Fibroblast of lung (primary cell): ENCODE measurements at regions not wholly inside any gene's neighbourhood (a gene's known extent, or its start where the extent isn't known, plus 50 kb on each side); places are given as distances from the start of the nearest gene placed in this dataset.

Experiments
- DNase-seq, 2 donors: peaks; one replicate each; pipeline versions ENCODE4 v3.0.0 to v3.0.0-alpha.2; 2010; ENCODE audit warnings: low read depth in 2 of 2
- H2AFZ ChIP-seq: 2 replicates; pipeline ENCODE4 v1.5.1; 2012; ENCODE audit warnings: low read length, control low read depth, inconsistent platforms
- H3K27ac ChIP-seq: 2 replicates; pipeline ENCODE4 v1.5.1; 2011; ENCODE audit warnings: low read length, control low read depth; ENCODE audit not compliant: insufficient read depth
- H3K27me3 ChIP-seq: 2 replicates; pipeline ENCODE4 v1.5.1; 2011; ENCODE audit warnings: mild to moderate bottlenecking, low read length; ENCODE audit not compliant: control insufficient read depth, insufficient read depth
- H3K36me3 ChIP-seq: 2 replicates; pipeline ENCODE4 v1.5.1; 2011; ENCODE audit warnings: low read length; ENCODE audit not compliant: control insufficient read depth, insufficient read depth
- H3K4me1 ChIP-seq: 2 replicates; pipeline ENCODE4 v1.5.1; 2011; ENCODE audit warnings: low read length; ENCODE audit not compliant: control insufficient read depth, insufficient read depth; ENCODE audit errors: extremely low read depth
- H3K4me2 ChIP-seq: 2 replicates; pipeline ENCODE4 v1.5.1; 2011; ENCODE audit warnings: low read length, control low read depth; ENCODE audit not compliant: insufficient read depth; ENCODE audit errors: extremely low read depth
- H3K4me3 ChIP-seq, 4 experiments: fragments of 200-600 bp in 1 of 4; sonication (generic) in 1 of 4; replicated peaks in 1 of 4; 2 replicates each; pipeline ENCODE4 v1.5.1; 2011 to 2016; ENCODE audit warnings: low read length in 4 of 4, low read depth in 3 of 4, mild to moderate bottlenecking in 3 of 4, control low read depth in 2 of 4, inconsistent platforms in 1 of 4, mixed read lengths in 1 of 4; ENCODE audit not compliant: insufficient read depth in 1 of 4; ENCODE audit errors: control extremely low read depth in 1 of 4
- H3K79me2 ChIP-seq: 2 replicates; pipeline ENCODE4 v1.5.1; 2012; ENCODE audit warnings: mild to moderate bottlenecking, low read length, inconsistent platforms; ENCODE audit not compliant: control insufficient read depth, insufficient read depth
- H3K9ac ChIP-seq: 2 replicates; pipeline ENCODE4 v1.5.1; 2011; ENCODE audit warnings: mild to moderate bottlenecking, low read length, control low read depth; ENCODE audit not compliant: insufficient read depth
- H3K9me3 ChIP-seq: 2 replicates; pipeline ENCODE4 v1.5.1; 2012; ENCODE audit warnings: low read depth, low read length; ENCODE audit not compliant: control insufficient read depth, insufficient read depth
- H4K20me1 ChIP-seq: 2 replicates; pipeline ENCODE4 v1.5.1; 2011; ENCODE audit warnings: low read length; ENCODE audit not compliant: control insufficient read depth, insufficient read depth; ENCODE audit errors: extremely low read depth
- EZH2 ChIP-seq: IDR thresholded peaks from 2 replicates; pipeline ENCODE4 v1.5.1; 2012; ENCODE audit warnings: low read length, control low read depth, mild to moderate bottlenecking; ENCODE audit errors: missing control alignments
- TF ChIP-seq, protein P1 (sequence below), 2 donors: IDR thresholded peaks in 1 of 2; conservative IDR thresholded peaks in 1 of 2; 1 replicate in 1 of 2; 2 replicates in 1 of 2; pipeline ENCODE4 v1.5.1; 2011 to 2012; ENCODE audit warnings: low read length in 2 of 2, control low read depth in 1 of 2, inconsistent platforms in 1 of 2, low read depth in 1 of 2, mild to moderate bottlenecking in 1 of 2

DNA sequence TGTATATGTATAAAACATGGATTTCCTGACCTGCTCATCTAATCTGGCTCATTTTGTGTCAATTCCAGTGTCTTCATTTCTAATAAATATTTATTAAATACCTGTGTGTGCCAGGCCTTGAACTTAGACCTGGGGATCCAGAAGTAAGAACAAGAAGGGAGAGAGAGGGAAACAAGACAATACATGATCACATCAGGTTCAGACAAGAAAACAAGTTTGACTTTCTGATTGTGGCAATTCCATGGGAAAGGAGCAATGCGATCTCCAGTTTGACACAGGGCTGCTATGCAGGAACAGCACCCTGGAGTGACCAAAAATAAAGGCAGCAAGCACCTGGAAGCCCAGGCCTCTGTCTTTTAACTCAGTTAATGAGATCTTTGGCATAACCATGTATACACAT, 198.1 kb upstream of the ACTBL2 start:
- no peak overlapping the region for H3K4me3 ChIP-seq
- no peaks in the 10 kb centered on the region for H3K79me2 ChIP-seq
- H3K9ac ChIP-seq = no peak overlapping the region
- H3K9me3 ChIP-seq = no peaks in the 10 kb centered on the region
- no peak overlapping the region for H3K27ac ChIP-seq
- H3K36me3 ChIP-seq = no peaks in the 10 kb centered on the region
- no peak overlapping the region for H3K4me2 ChIP-seq
- DNase-seq = no peak
- H3K4me1 ChIP-seq = no peaks in the 10 kb centered on the region
- H3K27me3 ChIP-seq = no peaks in the 10 kb centered on the region
- H2AFZ ChIP-seq = no peak overlapping the region
- no peaks in the 10 kb centered on the region for H4K20me1 ChIP-seq
- TF ChIP-seq, protein P1, sequence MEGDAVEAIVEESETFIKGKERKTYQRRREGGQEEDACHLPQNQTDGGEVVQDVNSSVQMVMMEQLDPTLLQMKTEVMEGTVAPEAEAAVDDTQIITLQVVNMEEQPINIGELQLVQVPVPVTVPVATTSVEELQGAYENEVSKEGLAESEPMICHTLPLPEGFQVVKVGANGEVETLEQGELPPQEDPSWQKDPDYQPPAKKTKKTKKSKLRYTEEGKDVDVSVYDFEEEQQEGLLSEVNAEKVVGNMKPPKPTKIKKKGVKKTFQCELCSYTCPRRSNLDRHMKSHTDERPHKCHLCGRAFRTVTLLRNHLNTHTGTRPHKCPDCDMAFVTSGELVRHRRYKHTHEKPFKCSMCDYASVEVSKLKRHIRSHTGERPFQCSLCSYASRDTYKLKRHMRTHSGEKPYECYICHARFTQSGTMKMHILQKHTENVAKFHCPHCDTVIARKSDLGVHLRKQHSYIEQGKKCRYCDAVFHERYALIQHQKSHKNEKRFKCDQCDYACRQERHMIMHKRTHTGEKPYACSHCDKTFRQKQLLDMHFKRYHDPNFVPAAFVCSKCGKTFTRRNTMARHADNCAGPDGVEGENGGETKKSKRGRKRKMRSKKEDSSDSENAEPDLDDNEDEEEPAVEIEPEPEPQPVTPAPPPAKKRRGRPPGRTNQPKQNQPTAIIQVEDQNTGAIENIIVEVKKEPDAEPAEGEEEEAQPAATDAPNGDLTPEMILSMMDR (conservative IDR thresholded peaks at IDR 0.05 in 1 of 2, IDR thresholded peaks at IDR 0.05 in 1 of 2; ENCODE audit: low read depth in 1 of 2, low read length in 2 of 2) = no peak
- TF ChIP-seq EZH2 = no peak

DNA sequence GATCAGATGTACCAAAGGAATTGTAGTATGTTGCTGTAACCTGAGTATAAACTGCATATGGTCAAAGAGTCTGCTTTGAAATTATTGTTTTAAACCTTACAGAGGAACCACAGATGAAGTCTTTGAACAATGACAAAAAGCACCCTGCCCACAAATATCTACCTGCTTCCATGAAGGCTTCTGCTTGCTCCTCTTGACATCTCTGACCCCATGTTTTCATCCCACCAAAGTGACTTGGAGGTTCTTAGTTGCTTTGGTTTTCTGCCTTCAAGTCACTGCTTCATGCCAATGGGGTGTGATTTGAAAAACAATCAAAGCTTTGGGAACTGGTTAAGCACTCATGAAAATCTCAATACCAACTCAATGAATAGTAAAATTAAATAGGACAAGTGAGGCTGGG, 194.6 kb upstream of the ACTBL2 start:
- H3K4me2 ChIP-seq = no peak overlapping the region
- H3K27me3 ChIP-seq = no peaks in the 10 kb centered on the region
- no peaks in the 10 kb centered on the region for H3K9me3 ChIP-seq
- TF ChIP-seq, protein P1 (conservative IDR thresholded peaks at IDR 0.05 in 1 of 2, IDR thresholded peaks at IDR 0.05 in 1 of 2; ENCODE audit: low read depth in 1 of 2, low read length in 2 of 2) = no peak
- no peak for TF ChIP-seq EZH2
- no peak overlapping the region for H2AFZ ChIP-seq
- no peak for DNase-seq
- H3K9ac ChIP-seq = no peak overlapping the region
- H3K4me1 ChIP-seq = no peaks in the 10 kb centered on the region
- no peaks in the 10 kb centered on the region for H4K20me1 ChIP-seq
- no peaks in the 10 kb centered on the region for H3K79me2 ChIP-seq
- no peaks in the 10 kb centered on the region for H3K36me3 ChIP-seq
- no peak overlapping the region for H3K4me3 ChIP-seq
- H3K27ac ChIP-seq = no peak overlapping the region

DNA sequence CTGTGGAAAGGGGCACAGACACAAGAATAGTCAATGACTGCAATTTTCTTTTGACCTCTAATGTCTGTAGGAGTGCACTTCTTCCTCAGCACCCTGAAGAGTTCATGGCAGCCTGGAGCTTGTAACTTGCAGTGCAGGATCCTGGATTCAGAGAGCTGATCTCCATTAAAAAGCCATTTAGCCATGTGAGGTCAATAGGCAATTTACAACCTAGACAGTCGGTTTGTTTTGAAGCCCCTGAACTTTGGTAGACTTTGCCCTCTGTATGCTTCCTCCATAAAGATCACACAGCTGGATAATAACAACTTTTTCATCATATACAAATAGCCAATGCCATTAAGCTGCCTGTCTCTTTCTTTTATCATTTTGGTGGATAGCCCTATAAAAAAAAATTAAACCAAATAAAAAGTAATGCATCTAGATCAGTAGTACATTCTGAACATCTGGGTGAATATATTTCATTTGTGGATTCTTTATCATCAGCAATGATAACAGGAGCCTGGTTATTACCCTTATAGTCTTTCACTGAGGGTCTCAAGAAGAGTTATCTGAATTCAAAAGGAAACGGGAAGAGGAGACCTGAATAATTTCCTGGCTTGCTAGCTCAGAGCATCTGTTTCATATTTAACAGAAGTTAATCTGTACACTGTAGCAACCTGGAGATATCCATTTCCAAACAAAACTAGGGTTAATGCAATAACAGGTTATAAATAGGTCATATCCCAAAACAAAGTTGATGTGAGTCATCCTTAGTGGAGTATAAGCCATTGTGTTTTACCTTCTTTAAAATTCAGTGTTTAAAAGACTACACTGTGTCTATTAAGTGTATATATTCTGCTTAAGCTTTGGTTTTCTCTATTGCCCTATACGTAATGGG, 193.8 kb upstream of the ACTBL2 start:
- no peak overlapping the region for H3K9ac ChIP-seq

More for the DNA sequence above, 193.8 kb upstream of the ACTBL2 start:
- Histone ChIP-seq H3K27me3 (no peaks in the 10 kb centered on the region), H4K20me1 (no peaks in the 10 kb centered on the region), H3K9me3 (no peaks in the 10 kb centered on the region), H3K36me3 (no peaks in the 10 kb centered on the region), H3K4me1 (no peaks in the 10 kb centered on the region), H3K4me3 (no peak overlapping the region), H3K27ac (no peak overlapping the region), H2AFZ (no peak overlapping the region), H3K79me2 (no peaks in the 10 kb centered on the region), H3K4me2 (no peak overlapping the region)
- peak; percentile 26 to 60 for DNase-seq
- TF ChIP-seq, protein P1 (conservative IDR thresholded peaks at IDR 0.05 in 1 of 2, IDR thresholded peaks at IDR 0.05 in 1 of 2; ENCODE audit: low read depth in 1 of 2, low read length in 2 of 2) = no peak
- TF ChIP-seq EZH2 = no peak
